ENCODE measurements at regions not wholly inside any gene's neighbourhood (a gene's known extent, or its start where the extent isn't known, plus 50 kb on each side); places are given as distances from the start of the nearest gene placed in this dataset.

- TF ChIP-seq, protein P1, sequence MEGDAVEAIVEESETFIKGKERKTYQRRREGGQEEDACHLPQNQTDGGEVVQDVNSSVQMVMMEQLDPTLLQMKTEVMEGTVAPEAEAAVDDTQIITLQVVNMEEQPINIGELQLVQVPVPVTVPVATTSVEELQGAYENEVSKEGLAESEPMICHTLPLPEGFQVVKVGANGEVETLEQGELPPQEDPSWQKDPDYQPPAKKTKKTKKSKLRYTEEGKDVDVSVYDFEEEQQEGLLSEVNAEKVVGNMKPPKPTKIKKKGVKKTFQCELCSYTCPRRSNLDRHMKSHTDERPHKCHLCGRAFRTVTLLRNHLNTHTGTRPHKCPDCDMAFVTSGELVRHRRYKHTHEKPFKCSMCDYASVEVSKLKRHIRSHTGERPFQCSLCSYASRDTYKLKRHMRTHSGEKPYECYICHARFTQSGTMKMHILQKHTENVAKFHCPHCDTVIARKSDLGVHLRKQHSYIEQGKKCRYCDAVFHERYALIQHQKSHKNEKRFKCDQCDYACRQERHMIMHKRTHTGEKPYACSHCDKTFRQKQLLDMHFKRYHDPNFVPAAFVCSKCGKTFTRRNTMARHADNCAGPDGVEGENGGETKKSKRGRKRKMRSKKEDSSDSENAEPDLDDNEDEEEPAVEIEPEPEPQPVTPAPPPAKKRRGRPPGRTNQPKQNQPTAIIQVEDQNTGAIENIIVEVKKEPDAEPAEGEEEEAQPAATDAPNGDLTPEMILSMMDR (IDR thresholded peaks at IDR 0.05; ENCODE audit: low read length), result no peak
- no peak for TF ChIP-seq EZH2 (IDR thresholded peaks at IDR 0.05; ENCODE audit: borderline replicate concordance, low read length)
Measured at GRCh38 chr20:39295301-39295700, 333.2 kb downstream of the DHX35 start.
